ENCODE measurements at regions not wholly inside any gene's neighbourhood (a gene's known extent, or its start where the extent isn't known, plus 50 kb on each side); places are given as distances from the start of the nearest gene placed in this dataset.
A peak's percentile ranks its signal among the peaks of the same experiment; 100 is the strongest.

- TF ChIP-seq FOXP1 (IDR thresholded peaks at IDR 0.05), result no peak
- peak; percentile 37; the same call in 1 of the 2 replicates for TF ChIP-seq FOXP1 (CRISPR knock-in tag; IDR thresholded peaks at IDR 0.05)
- peak; percentile 72 for TF ChIP-seq PAXIP1 (CRISPR knock-in tag; conservative IDR thresholded peaks at IDR 0.05)
- TF ChIP-seq KAT8 (CRISPR knock-in tag; IDR thresholded peaks at IDR 0.05), result 0 out of 2 replicates have a peak, but pooled peaks have one; percentile 17
- TF ChIP-seq BCL6 (CRISPR knock-in tag; IDR thresholded peaks at IDR 0.05), result peak; percentile 38; the same call in 1 of the 2 replicates
- TF ChIP-seq TEAD2 (CRISPR knock-in tag; IDR thresholded peaks at IDR 0.05), result no peak
- TF ChIP-seq MEIS2 (CRISPR knock-in tag; IDR thresholded peaks at IDR 0.05), result 0 out of 2 replicates have a peak, but pooled peaks have one; percentile 23
- no peak for TF ChIP-seq KLF15 (CRISPR knock-in tag; IDR thresholded peaks at IDR 0.05; ENCODE audit: borderline replicate concordance)
- TF ChIP-seq REST (IDR thresholded peaks at IDR 0.05; ENCODE audit: borderline replicate concordance in 1 of 2, low read depth in 1 of 2, low read length in 2 of 2), result no peak
- peak; percentile 69 for TF ChIP-seq FOXA3 (CRISPR knock-in tag; IDR thresholded peaks at IDR 0.05)
- no peak for TF ChIP-seq AKNA (CRISPR knock-in tag; IDR thresholded peaks at IDR 0.05; ENCODE audit: borderline replicate concordance)
- peak; percentile 30; the same call in 1 of the 2 replicates for TF ChIP-seq HMG20A (CRISPR knock-in tag; IDR thresholded peaks at IDR 0.05; ENCODE audit: borderline replicate concordance)
- 0 out of 2 replicates have a peak, but pooled peaks have one; percentile 32 for TF ChIP-seq RBAK (CRISPR knock-in tag; IDR thresholded peaks at IDR 0.05)
- peak; percentile 27; the same call in 1 of the 2 replicates for TF ChIP-seq RARA (CRISPR knock-in tag; IDR thresholded peaks at IDR 0.05)
- peak in 1 of 2 experiments; percentile 38; a peak in 1 of 4 replicates for TF ChIP-seq ATF4 (CRISPR knock-in tag; IDR thresholded peaks at IDR 0.05)
- TF ChIP-seq RXRB (CRISPR knock-in tag; IDR thresholded peaks at IDR 0.05; ENCODE audit: borderline replicate concordance), result 0 out of 2 replicates have a peak, but pooled peaks have one; percentile 16
- TF ChIP-seq SALL1 (CRISPR knock-in tag; IDR thresholded peaks at IDR 0.05), result peak; percentile 61; the same call in 1 of the 2 replicates
Observed at GRCh38 chr18:51757255-51757924, 559.9 kb upstream of the MEX3C start (continued).

Data from HepG2 (cell line).